Liver (tissue), 3 donors: ENCODE measurements at regions not wholly inside any gene's neighbourhood (a gene's known extent, or its start where the extent isn't known, plus 50 kb on each side); places are given as distances from the start of the nearest gene placed in this dataset.

Source experiments
- FOXA1 ChIP-seq: IDR thresholded peaks from 2 replicates; pipeline ENCODE4 v1.6.1; 2016; ENCODE audit warnings: antibody characterized with exemption
- GABPA ChIP-seq, 2 donors: IDR thresholded peaks in 1 of 2; conservative IDR thresholded peaks in 1 of 2; 2 replicates each; pipeline ENCODE4 v1.6.1; 2016; ENCODE audit warnings: antibody characterized with exemption in 2 of 2, mild to moderate bottlenecking in 1 of 2, moderate library complexity in 1 of 2
- HNF4G ChIP-seq: IDR thresholded peaks from 2 replicates; pipeline ENCODE4 v1.6.1; 2016; ENCODE audit warnings: antibody characterized with exemption
- JUND ChIP-seq, 2 donors: IDR thresholded peaks; 2 replicates each; pipeline ENCODE4 v1.6.1; 2016; ENCODE audit warnings: antibody characterized with exemption in 2 of 2
- RAD21 ChIP-seq, 2 donors: IDR thresholded peaks; 2 replicates each; pipeline ENCODE4 v1.6.1; 2016; ENCODE audit warnings: antibody characterized with exemption in 2 of 2, mild to moderate bottlenecking in 2 of 2
- RXRA ChIP-seq, 2 donors: IDR thresholded peaks; 2 replicates each; pipeline ENCODE4 v1.6.1; 2017 to 2018; ENCODE audit warnings: antibody characterized with exemption in 2 of 2, mild to moderate bottlenecking in 1 of 2
- TAF1 ChIP-seq: conservative IDR thresholded peaks from 2 replicates; pipeline ENCODE4 v1.6.1; 2016; ENCODE audit warnings: antibody characterized with exemption, mild to moderate bottlenecking
- YY1 ChIP-seq: IDR thresholded peaks from 2 replicates; pipeline ENCODE4 v1.6.1; 2016; ENCODE audit warnings: antibody characterized with exemption, mild to moderate bottlenecking
- TF ChIP-seq, protein P1 (sequence below): fragments of 150-350 bp; IDR thresholded peaks from 2 replicates; pipeline ENCODE4 v1.5.1; 2017; ENCODE audit warnings: improper control_type of control experiment, low read depth, low read length; ENCODE audit not compliant: missing input control
- TF ChIP-seq, protein P2 (sequence below): IDR thresholded peaks from 2 replicates; pipeline ENCODE4 v1.6.1; 2016; ENCODE audit warnings: antibody characterized with exemption
- donor health status: healthy.
- donor health status: healthy.

DNA sequence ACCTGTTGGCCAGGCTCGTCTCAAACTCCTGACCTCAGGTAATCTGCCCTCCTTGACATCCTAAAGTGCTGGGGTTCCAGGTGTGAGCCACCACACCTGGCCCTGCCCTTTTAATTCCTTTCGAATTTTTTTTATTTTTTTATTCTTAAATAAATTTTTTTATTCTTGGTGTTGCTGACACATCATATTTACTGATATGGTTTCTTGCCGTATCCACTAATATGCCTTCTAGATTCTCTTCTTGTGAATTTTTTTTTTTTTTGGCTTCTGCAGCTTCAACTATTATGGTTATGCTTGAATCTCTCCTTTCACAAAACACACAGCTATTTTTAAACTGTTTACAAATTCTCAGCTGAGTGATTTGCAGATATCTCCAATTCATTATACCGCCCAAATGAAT lies 353.4 kb upstream of the ADGRL3 start:
- TF ChIP-seq, protein P1, sequence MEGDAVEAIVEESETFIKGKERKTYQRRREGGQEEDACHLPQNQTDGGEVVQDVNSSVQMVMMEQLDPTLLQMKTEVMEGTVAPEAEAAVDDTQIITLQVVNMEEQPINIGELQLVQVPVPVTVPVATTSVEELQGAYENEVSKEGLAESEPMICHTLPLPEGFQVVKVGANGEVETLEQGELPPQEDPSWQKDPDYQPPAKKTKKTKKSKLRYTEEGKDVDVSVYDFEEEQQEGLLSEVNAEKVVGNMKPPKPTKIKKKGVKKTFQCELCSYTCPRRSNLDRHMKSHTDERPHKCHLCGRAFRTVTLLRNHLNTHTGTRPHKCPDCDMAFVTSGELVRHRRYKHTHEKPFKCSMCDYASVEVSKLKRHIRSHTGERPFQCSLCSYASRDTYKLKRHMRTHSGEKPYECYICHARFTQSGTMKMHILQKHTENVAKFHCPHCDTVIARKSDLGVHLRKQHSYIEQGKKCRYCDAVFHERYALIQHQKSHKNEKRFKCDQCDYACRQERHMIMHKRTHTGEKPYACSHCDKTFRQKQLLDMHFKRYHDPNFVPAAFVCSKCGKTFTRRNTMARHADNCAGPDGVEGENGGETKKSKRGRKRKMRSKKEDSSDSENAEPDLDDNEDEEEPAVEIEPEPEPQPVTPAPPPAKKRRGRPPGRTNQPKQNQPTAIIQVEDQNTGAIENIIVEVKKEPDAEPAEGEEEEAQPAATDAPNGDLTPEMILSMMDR: no peak
- TF ChIP-seq HNF4G (no peak), YY1 (no peak), GABPA (IDR thresholded peaks at IDR 0.05 in 1 of 2, conservative IDR thresholded peaks at IDR 0.05 in 1 of 2) (no peak), FOXA1 (no peak), RAD21 (IDR thresholded peaks at IDR 0.05) (no peak), RXRA (IDR thresholded peaks at IDR 0.05) (no peak), JUND (IDR thresholded peaks at IDR 0.05) (no peak), TAF1 (no peak)
- TF ChIP-seq, protein P2, sequence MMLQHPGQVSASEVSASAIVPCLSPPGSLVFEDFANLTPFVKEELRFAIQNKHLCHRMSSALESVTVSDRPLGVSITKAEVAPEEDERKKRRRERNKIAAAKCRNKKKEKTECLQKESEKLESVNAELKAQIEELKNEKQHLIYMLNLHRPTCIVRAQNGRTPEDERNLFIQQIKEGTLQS: no peak
